GM12892 (cell line): ENCODE measurements at regions not wholly inside any gene's neighbourhood (a gene's known extent, or its start where the extent isn't known, plus 50 kb on each side); places are given as distances from the start of the nearest gene placed in this dataset.
A peak's percentile ranks its signal among the peaks of the same experiment; 100 is the strongest.
"Not testable (repeated sequence)": the region's sequence is repeated elsewhere in the genome, so short reads cannot be mapped to it uniquely, and the experiment has no call there.

Experiments used
- DNase-seq: peaks from one replicate; pipeline ENCODE4 v3.0.0; 2011; ENCODE audit not compliant: insufficient read length
- FAIRE-seq: peaks from 2 replicates; lab custom pipeline; 2011; peaks lifted over from hg19 to GRCh38; lab: Jason Lieb, UNC
- POLR2A ChIP-seq: IDR thresholded peaks from 2 replicates; pipeline ENCODE4 v1.6.1; 2011; ENCODE audit warnings: low read depth, low read length, control low read depth
- POLR2AphosphoS5 ChIP-seq: IDR thresholded peaks from 2 replicates; pipeline ENCODE4 v1.6.1; 2011; ENCODE audit warnings: low read depth, low read length, control low read depth
- TAF1 ChIP-seq: IDR thresholded peaks from 2 replicates; pipeline ENCODE4 v1.6.1; 2011; ENCODE audit warnings: low read depth, mild to moderate bottlenecking, control low read depth, low read length, borderline replicate concordance

GRCh38 chr3:193021506-193022010 is 103.9 kb upstream of the MB21D2 start:
- TF ChIP-seq TAF1 (no peak), POLR2AphosphoS5 (no peak), POLR2A (no peak)
- DNase-seq: no peak
- no peak for FAIRE-seq

GRCh38 chr3:193023218-193023617 is 105.6 kb upstream of the MB21D2 start:
- no peak for DNase-seq
- FAIRE-seq: peak; percentile 9
- TF ChIP-seq TAF1 (no peak), POLR2A (no peak)

- no peak for FAIRE-seq
- no peak for TF ChIP-seq TAF1
- TF ChIP-seq POLR2AphosphoS5: no peak
- no peak for TF ChIP-seq POLR2A
- no peak for DNase-seq
These were observed 110.6 kb upstream of the MB21D2 start for GRCh38 chr3:193028258-193028657.

GRCh38 chr3:193029800-193030199 is 112.1 kb upstream of the MB21D2 start:
- DNase-seq (no peak), FAIRE-seq (peak; percentile 9)
- no peak for TF ChIP-seq TAF1
- no peak for TF ChIP-seq POLR2A
- TF ChIP-seq POLR2AphosphoS5: no peak

- DNase-seq (no peak), FAIRE-seq (no peak)
- TF ChIP-seq POLR2AphosphoS5 (no peak), TAF1 (no peak), POLR2A (no peak)
These were observed 112.6 kb upstream of the MB21D2 start for GRCh38 chr3:193030276-193030675.

GRCh38 chr3:193031911-193032310 is 114.3 kb upstream of the MB21D2 start:
- FAIRE-seq: peak; percentile 50

GRCh38 chr3:193033226-193033780 is 115.6 kb upstream of the MB21D2 start:
- DNase-seq: no peak
- FAIRE-seq: peak; percentile 57
- no peak for TF ChIP-seq POLR2A

More at GRCh38 chr3:193031911-193032310, 114.3 kb upstream of the MB21D2 start:
- TF ChIP-seq POLR2AphosphoS5 (no peak), TAF1 (no peak), POLR2A (no peak)
- DNase-seq: no peak

- DNase-seq, FAIRE-seq: not testable (repeated sequence)
These were observed 120.2 kb upstream of the MB21D2 start for GRCh38 chr3:193037828-193038227.

GRCh38 chr3:193039058-193039457 is 121.4 kb upstream of the MB21D2 start:
- TF ChIP-seq POLR2A (no peak), POLR2AphosphoS5 (no peak), TAF1 (no peak)
- DNase-seq: no peak
- peak; percentile 33 for FAIRE-seq

- DNase-seq (no peak), FAIRE-seq (peak; percentile 82)
- TF ChIP-seq TAF1 (no peak), POLR2A (no peak), POLR2AphosphoS5 (no peak)
These were observed 123.4 kb upstream of the MB21D2 start for GRCh38 chr3:193040836-193041672.

GRCh38 chr3:193046371-193046770 is 128.7 kb upstream of the MB21D2 start:
- TF ChIP-seq TAF1: no peak
- TF ChIP-seq POLR2AphosphoS5: no peak
- no peak for TF ChIP-seq POLR2A
- no peak for DNase-seq
- no peak for FAIRE-seq

- not testable (repeated sequence) for DNase-seq, FAIRE-seq
These were observed 129.8 kb upstream of the MB21D2 start for GRCh38 chr3:193047461-193047860.

GRCh38 chr3:193048127-193048526 is 130.5 kb upstream of the MB21D2 start:
- FAIRE-seq: no peak
- no peak for DNase-seq
- no peak for TF ChIP-seq TAF1
- TF ChIP-seq POLR2A: no peak
- no peak for TF ChIP-seq POLR2AphosphoS5
